ENCODE measurements at regions not wholly inside any gene's neighbourhood (a gene's known extent, or its start where the extent isn't known, plus 50 kb on each side); places are given as distances from the start of the nearest gene placed in this dataset.

DNA sequence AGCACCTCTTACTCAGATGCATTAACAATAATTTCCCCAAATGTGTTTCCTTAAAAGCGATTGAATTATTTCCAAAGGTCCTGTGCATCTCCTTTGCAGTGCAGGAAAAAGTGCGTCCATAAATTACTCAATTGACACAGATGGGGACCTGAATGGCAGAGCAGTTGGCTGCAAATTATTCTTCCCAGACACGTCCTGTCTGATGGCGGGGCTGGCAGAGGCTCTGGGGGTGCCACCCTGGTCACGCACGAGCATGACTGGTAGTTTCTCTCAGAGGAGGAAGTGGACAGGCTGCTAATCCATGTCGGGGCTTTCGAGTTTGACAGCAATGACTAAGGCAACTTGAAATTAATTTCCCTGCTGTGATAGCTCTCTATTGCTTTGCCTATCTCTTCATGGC is 264.8 kb upstream of the BRINP1 start:
- no peak for TF ChIP-seq POLR2A (IDR thresholded peaks at IDR 0.05)
- TF ChIP-seq, protein P1, sequence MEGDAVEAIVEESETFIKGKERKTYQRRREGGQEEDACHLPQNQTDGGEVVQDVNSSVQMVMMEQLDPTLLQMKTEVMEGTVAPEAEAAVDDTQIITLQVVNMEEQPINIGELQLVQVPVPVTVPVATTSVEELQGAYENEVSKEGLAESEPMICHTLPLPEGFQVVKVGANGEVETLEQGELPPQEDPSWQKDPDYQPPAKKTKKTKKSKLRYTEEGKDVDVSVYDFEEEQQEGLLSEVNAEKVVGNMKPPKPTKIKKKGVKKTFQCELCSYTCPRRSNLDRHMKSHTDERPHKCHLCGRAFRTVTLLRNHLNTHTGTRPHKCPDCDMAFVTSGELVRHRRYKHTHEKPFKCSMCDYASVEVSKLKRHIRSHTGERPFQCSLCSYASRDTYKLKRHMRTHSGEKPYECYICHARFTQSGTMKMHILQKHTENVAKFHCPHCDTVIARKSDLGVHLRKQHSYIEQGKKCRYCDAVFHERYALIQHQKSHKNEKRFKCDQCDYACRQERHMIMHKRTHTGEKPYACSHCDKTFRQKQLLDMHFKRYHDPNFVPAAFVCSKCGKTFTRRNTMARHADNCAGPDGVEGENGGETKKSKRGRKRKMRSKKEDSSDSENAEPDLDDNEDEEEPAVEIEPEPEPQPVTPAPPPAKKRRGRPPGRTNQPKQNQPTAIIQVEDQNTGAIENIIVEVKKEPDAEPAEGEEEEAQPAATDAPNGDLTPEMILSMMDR (IDR thresholded peaks at IDR 0.05) = no peak
- H3K27ac ChIP-seq = no peak overlapping the region
- H3K9me3 ChIP-seq (replicated peaks in 1 of 3) = no peaks in the 10 kb centered on the region
- no peak overlapping the region for H3K4me3 ChIP-seq
- H3K4me1 ChIP-seq (replicated peaks in 1 of 2) = no peaks in the 10 kb centered on the region
- H3K27me3 ChIP-seq = no peaks in the 10 kb centered on the region
- DNase-seq = no peak
- no peaks in the 10 kb centered on the region for H3K36me3 ChIP-seq (replicated peaks in 1 of 2)
- intact Hi-C loops (cut with DNase I) = no loop called here
- WGBS, 4 donors = 58 to 73% (median 60%) methylated on average over 8 of the region's 8 CpGs

DNA sequence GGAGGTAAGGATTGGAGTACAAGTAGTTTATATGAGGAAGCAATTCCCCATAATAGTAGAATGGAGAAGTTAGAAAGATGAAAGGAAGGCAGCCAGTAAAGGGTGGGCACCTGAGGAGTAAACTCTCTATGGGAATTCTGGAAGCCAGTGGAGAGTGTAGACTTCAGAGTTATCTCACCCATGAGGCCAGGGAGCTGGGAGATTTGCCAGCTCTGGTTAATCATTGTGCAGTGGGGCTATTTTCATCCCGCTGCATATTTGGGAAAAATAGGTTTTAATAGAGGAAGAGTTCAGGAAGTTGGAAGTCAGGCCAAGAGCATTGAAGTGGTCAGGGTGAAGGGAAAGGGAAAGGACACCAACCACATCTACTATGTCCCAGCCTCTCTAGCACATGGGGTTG is 242.3 kb upstream of the BRINP1 start:
- no peak for DNase-seq
- Histone ChIP-seq H3K27ac (no peak overlapping the region), H3K4me3 (no peak overlapping the region), H3K36me3 (replicated peaks in 1 of 2) (no peaks in the 10 kb centered on the region), H3K4me1 (replicated peaks in 1 of 2) (no peaks in the 10 kb centered on the region), H3K9me3 (replicated peaks in 1 of 3) (no peaks in the 10 kb centered on the region), H3K27me3 (no peaks in the 10 kb centered on the region)
- intact Hi-C loops (cut with DNase I) = no loop called here
- WGBS, 4 donors = 25 to 50% (median 38%) methylated on average over 1 of the region's 1 CpG
- TF ChIP-seq POLR2A (IDR thresholded peaks at IDR 0.05) = no peak
- TF ChIP-seq, protein P1 (IDR thresholded peaks at IDR 0.05) = no peak

DNA sequence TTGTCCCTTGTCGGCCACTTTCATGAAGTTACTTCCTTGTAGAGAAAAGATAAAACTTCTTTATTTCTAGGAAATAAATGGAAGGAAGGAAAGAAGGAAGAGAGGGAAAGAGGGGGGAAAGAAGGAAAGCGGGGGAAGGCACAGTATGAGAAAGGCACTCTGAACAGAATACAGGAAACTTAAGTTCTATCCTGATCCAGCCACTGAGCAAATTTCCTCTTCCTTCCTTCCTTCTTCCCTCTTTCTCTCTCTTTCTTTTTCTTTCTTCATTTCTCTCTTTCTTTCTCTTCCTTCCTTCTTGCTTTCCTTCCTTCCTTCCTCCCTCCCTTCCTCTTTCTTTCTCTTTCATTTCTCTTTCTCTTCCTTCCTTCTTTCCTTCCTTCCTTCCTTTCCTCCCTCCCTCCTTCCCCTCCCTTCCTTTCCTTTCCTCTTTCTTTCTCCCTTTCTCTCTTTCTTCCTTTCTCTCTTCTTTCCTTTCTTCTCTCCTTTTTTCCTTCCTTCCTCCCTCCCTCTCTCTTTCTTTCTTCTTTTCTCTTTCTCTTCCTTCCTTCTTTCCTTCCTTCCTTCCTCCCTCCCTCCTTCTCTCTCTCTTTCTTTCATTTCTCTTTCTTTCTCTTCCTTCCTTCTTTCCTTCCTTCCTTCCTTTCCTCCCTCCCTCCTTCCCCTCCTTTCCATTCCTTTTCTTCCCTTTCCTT is 240.2 kb upstream of the BRINP1 start:
- no peak for DNase-seq
- intact Hi-C loops (cut with DNase I) = no loop called here
- no peak for TF ChIP-seq POLR2A (IDR thresholded peaks at IDR 0.05)
- TF ChIP-seq, protein P1 (IDR thresholded peaks at IDR 0.05) = no peak
- no peaks in the 10 kb centered on the region for H3K36me3 ChIP-seq (replicated peaks in 1 of 2)
- no peaks in the 10 kb centered on the region for H3K27me3 ChIP-seq
- H3K9me3 ChIP-seq (replicated peaks in 1 of 3) = no peaks in the 10 kb centered on the region
- H3K4me3 ChIP-seq = no peak overlapping the region
- no peak overlapping the region for H3K27ac ChIP-seq
- WGBS, 4 donors = 84 to 98% (median 89%) methylated on average over 2 of the region's 2 CpGs
- H3K4me1 ChIP-seq (replicated peaks in 1 of 2) = no peaks in the 10 kb centered on the region

DNA sequence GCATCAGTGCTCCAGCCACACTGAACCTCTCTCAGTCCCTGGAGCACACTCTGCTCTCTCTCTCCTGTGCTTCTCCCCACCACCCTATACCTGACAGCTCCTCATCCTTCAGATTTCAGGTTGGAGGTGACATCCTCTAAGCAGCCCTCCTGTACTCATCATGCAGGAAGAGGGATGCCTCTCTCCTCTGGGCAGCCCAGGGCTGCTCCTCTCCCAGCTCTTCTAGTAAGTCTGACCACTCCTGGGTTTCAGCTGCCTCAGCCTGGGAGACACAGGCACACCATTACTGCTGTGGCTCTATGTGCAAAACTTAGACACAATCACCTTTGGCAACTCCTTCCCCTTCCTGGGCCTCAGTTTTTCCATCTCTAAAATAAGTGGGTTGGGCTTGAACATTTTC is 232.4 kb upstream of the BRINP1 start:
- DNase-seq = no peak
- TF ChIP-seq, protein P1 (IDR thresholded peaks at IDR 0.05) = no peak
- TF ChIP-seq POLR2A (IDR thresholded peaks at IDR 0.05) = no peak

More for the DNA sequence above, 232.4 kb upstream of the BRINP1 start:
- Histone ChIP-seq H3K27me3 (no peaks in the 10 kb centered on the region), H3K27ac (no peak overlapping the region), H3K9me3 (replicated peaks in 1 of 3) (no peaks in the 10 kb centered on the region), H3K4me3 (no peak overlapping the region), H3K4me1 (replicated peaks in 1 of 2) (no peaks in the 10 kb centered on the region), H3K36me3 (replicated peaks in 1 of 2) (no peaks in the 10 kb centered on the region)
- intact Hi-C loops (cut with DNase I) = no loop called here
